KMS-11 (cell line): ENCODE measurements at regions not wholly inside any gene's neighbourhood (a gene's known extent, or its start where the extent isn't known, plus 50 kb on each side); places are given as distances from the start of the nearest gene placed in this dataset.

Source experiments
- H2AFZ ChIP-seq: fragments of 200-600 bp; sonication (generic); 2 replicates; pipeline ENCODE4 v1.6.1; 2016; ENCODE audit warnings: antibody characterized with exemption, mixed run types, low read depth
- H3K27ac ChIP-seq: fragments of 200-600 bp; sonication (generic); 2 replicates; pipeline ENCODE4 v1.6.1; 2016; ENCODE audit warnings: mild to moderate bottlenecking, mixed run types
- H3K27me3 ChIP-seq: fragments of 200-600 bp; sonication (generic); 2 replicates; pipeline ENCODE4 v1.6.1; 2017; ENCODE audit warnings: mild to moderate bottlenecking, low read depth, mixed run types, moderate library complexity; ENCODE audit not compliant: insufficient read depth
- H3K36me3 ChIP-seq: fragments of 200-600 bp; sonication (generic); 2 replicates; pipeline ENCODE4 v1.6.1; 2017; ENCODE audit warnings: mild to moderate bottlenecking, mixed run types; ENCODE audit not compliant: insufficient read depth
- H3K4me1 ChIP-seq: fragments of 200-600 bp; sonication (generic); 2 replicates; pipeline ENCODE4 v1.6.1; 2016; ENCODE audit warnings: mild to moderate bottlenecking, low read depth, mixed run types; ENCODE audit not compliant: poor library complexity, severe bottlenecking
- H3K4me2 ChIP-seq: fragments of 200-600 bp; sonication (generic); 2 replicates; pipeline ENCODE4 v1.7.0; 2016; ENCODE audit warnings: mild to moderate bottlenecking, mixed run types
- H3K4me3 ChIP-seq: fragments of 200-600 bp; sonication (generic); IDR thresholded peaks from 2 replicates; pipeline ENCODE4 v1.6.1; 2017; ENCODE audit warnings: low read depth, low read length, mixed read lengths; ENCODE audit not compliant: insufficient read depth
- H3K79me2 ChIP-seq: fragments of 200-600 bp; sonication (generic); 2 replicates; pipeline ENCODE4 v1.6.1; 2016; ENCODE audit warnings: low read depth, mixed run types; ENCODE audit not compliant: insufficient read depth
- H3K9ac ChIP-seq: fragments of 200-600 bp; sonication (generic); 2 replicates; pipeline ENCODE4 v1.6.1; 2016; ENCODE audit warnings: mild to moderate bottlenecking, mixed run types
- H4K20me1 ChIP-seq: fragments of 200-600 bp; sonication (generic); 2 replicates; pipeline ENCODE4 v1.6.1; 2016; ENCODE audit warnings: mild to moderate bottlenecking, mixed run types; ENCODE audit not compliant: insufficient read depth
- TF ChIP-seq, protein P1 (sequence below): fragments of 200-600 bp; sonication (generic); conservative IDR thresholded peaks from 2 replicates; pipeline ENCODE4 v1.6.1; 2017; ENCODE audit warnings: low read depth, mild to moderate bottlenecking, antibody characterized with exemption, low read length, moderate library complexity, mixed read lengths

DNA sequence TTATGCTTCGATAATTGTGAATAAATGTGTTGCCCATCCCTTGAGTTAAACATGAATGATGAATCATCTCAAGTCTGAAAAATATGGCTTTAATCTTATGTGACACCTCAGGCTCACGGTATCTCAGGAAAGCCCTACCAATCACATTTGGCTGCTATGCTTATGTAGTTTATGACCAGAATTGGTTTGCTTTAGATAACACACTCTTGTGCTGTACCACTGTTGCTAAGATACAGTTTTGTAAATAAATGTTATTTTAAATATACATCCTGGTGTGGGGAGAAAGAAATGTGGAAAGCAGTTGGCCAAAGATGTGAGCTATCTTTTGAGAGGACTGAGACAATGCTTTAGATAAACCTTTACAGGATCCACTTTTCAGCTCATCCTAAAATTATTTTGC, 63.2 kb downstream of the NPY1R start:
- H2AFZ ChIP-seq, result no peak overlapping the region
- no peaks in the 10 kb centered on the region for H3K79me2 ChIP-seq
- no peaks in the 10 kb centered on the region for H3K36me3 ChIP-seq
- no peaks in the 10 kb centered on the region for H4K20me1 ChIP-seq
- H3K4me3 ChIP-seq, result no peak overlapping the region
- no peak overlapping the region for H3K27ac ChIP-seq
- TF ChIP-seq, protein P1, sequence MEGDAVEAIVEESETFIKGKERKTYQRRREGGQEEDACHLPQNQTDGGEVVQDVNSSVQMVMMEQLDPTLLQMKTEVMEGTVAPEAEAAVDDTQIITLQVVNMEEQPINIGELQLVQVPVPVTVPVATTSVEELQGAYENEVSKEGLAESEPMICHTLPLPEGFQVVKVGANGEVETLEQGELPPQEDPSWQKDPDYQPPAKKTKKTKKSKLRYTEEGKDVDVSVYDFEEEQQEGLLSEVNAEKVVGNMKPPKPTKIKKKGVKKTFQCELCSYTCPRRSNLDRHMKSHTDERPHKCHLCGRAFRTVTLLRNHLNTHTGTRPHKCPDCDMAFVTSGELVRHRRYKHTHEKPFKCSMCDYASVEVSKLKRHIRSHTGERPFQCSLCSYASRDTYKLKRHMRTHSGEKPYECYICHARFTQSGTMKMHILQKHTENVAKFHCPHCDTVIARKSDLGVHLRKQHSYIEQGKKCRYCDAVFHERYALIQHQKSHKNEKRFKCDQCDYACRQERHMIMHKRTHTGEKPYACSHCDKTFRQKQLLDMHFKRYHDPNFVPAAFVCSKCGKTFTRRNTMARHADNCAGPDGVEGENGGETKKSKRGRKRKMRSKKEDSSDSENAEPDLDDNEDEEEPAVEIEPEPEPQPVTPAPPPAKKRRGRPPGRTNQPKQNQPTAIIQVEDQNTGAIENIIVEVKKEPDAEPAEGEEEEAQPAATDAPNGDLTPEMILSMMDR, result no peak
- H3K27me3 ChIP-seq, result no peaks in the 10 kb centered on the region
- H3K4me1 ChIP-seq, result no peaks in the 10 kb centered on the region
- H3K9ac ChIP-seq, result no peak overlapping the region
- no peak overlapping the region for H3K4me2 ChIP-seq

DNA sequence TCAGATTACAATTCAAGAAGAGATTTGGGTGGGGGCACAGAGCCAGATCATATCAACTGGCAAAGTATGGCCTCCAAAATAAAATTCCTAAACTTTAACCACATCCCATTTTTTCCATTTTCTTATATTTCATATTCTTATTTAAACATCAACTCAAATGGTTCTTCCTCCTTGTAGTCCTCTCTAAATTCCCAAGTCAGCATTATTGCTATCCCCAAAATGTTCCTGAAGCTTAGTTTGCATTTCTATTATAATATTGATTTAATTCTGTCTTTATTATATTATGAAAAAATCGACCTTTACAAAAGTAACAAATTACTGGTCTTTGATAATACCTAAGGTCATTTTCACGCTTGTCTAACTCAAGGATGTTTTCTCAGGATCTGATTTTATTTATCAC, 67.5 kb downstream of the NPY1R start:
- Histone ChIP-seq H2AFZ (no peak overlapping the region), H3K9ac (no peak overlapping the region), H3K27me3 (no peaks in the 10 kb centered on the region), H3K4me1 (peaks cover 8% of the 10 kb centered on the region), H3K79me2 (no peaks in the 10 kb centered on the region), H3K27ac (no peak overlapping the region), H4K20me1 (no peaks in the 10 kb centered on the region), H3K4me2 (no peak overlapping the region), H3K36me3 (no peaks in the 10 kb centered on the region), H3K4me3 (no peak overlapping the region)
- TF ChIP-seq, protein P1, result no peak

DNA sequence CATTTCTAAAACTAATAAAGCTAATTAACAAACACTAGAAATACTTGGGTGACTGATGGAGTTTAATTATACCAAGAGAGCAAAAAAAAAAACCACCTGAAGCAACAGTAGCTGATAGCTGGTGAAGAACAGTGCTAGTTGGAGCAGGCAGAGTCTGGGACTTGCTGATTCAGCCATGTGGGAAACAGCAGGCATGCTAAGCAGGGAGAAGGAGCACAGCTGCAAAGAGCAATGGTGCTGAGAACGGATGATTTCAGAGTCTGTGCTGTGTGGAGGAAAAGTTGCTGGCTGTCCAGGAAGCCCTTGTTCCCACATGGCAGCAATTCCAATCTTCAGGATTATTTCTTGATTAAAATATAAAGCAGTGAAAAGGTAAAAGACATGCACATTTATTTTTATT, 68.8 kb downstream of the NPY1R start:
- Histone ChIP-seq H3K27ac (no peak overlapping the region), H3K4me3 (no peak overlapping the region), H3K36me3 (no peaks in the 10 kb centered on the region), H3K79me2 (no peaks in the 10 kb centered on the region), H3K4me1 (peaks cover 8% of the 10 kb centered on the region), H2AFZ (no peak overlapping the region), H3K4me2 (no peak overlapping the region), H3K9ac (no peak overlapping the region), H3K27me3 (no peaks in the 10 kb centered on the region), H4K20me1 (no peaks in the 10 kb centered on the region)
- TF ChIP-seq, protein P1, result no peak

DNA sequence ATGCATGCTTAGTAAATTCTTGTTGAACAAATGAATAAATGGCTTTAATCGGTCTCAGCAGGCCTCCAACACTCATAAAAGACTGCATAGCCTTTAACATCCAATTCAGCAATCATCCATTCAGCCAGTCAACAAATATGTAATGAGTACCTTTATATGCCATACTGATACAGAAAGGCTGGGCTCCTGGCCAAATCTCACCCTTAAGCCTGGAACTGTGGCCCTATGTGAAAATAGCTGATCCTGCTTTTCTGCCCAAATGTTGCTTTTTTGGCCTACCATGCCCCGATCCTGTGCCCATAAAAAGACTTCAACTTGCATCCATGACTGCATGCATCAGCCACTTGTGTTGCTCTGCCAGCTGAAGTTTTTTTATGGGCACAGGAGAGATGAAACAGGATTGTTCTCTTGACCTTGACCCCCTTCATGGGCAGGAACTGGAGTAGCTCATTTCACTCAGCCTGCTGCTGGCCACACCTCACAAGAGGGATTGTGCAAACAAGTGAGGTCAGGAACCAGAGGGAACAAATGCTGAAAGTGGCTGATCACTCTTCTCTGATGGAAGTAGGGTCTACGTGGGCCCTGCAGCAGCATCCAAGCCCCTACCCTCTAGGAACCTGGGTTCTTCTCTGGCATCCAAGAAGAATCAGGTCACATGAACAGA, 75.6 kb downstream of the NPY1R start:
- H3K4me1 ChIP-seq, result peaks cover 23% of the 10 kb centered on the region
- no peaks in the 10 kb centered on the region for H4K20me1 ChIP-seq
- no peak overlapping the region for H3K9ac ChIP-seq
- peak overlapping the region; percentile 19; the same call in 1 of the 2 replicates for H3K4me2 ChIP-seq
- no peaks in the 10 kb centered on the region for H3K36me3 ChIP-seq
- peak overlapping the region; percentile 42; the same call in 1 of the 2 replicates for H3K27ac ChIP-seq
- H3K4me3 ChIP-seq, result no peak overlapping the region
- TF ChIP-seq, protein P1, result no peak
- H2AFZ ChIP-seq, result peak overlapping the region; percentile 56
- no peaks in the 10 kb centered on the region for H3K27me3 ChIP-seq
- no peaks in the 10 kb centered on the region for H3K79me2 ChIP-seq
